ENCODE measurements at regions not wholly inside any gene's neighbourhood (a gene's known extent, or its start where the extent isn't known, plus 50 kb on each side); places are given as distances from the start of the nearest gene placed in this dataset.

GRCh38 chr2:176748662-176749061 is 463.9 kb upstream of the HNRNPA3 start:
- no peak overlapping the region for H3K4me3 Mint-ChIP-seq (ENCODE audit: unreplicated experiment)
- no peak for TF ChIP-seq CTCF (IDR thresholded peaks at IDR 0.05; ENCODE audit: unreplicated experiment)
- H3K36me3 Mint-ChIP-seq (ENCODE audit: low read depth, unreplicated experiment): no peaks in the 10 kb centered on the region
- no peak overlapping the region for H3K27ac Mint-ChIP-seq (ENCODE audit: unreplicated experiment)
- no peaks in the 10 kb centered on the region for H3K4me1 Mint-ChIP-seq (ENCODE audit: unreplicated experiment)
- H3K9me3 Mint-ChIP-seq (ENCODE audit: unreplicated experiment): no peaks in the 10 kb centered on the region
- DNase-seq (ENCODE audit: low spot score): no peak
- H3K27me3 Mint-ChIP-seq (ENCODE audit: unreplicated experiment): no peaks in the 10 kb centered on the region

- TF ChIP-seq CTCF (IDR thresholded peaks at IDR 0.05; ENCODE audit: unreplicated experiment): no peak
- no peak for DNase-seq (ENCODE audit: low spot score)
- no peaks in the 10 kb centered on the region for H3K9me3 Mint-ChIP-seq (ENCODE audit: unreplicated experiment)
- H3K27me3 Mint-ChIP-seq (ENCODE audit: unreplicated experiment): no peaks in the 10 kb centered on the region
- no peaks in the 10 kb centered on the region for H3K4me1 Mint-ChIP-seq (ENCODE audit: unreplicated experiment)
- H3K27ac Mint-ChIP-seq (ENCODE audit: unreplicated experiment): no peak overlapping the region
- H3K4me3 Mint-ChIP-seq (ENCODE audit: unreplicated experiment): no peak overlapping the region
- H3K36me3 Mint-ChIP-seq (ENCODE audit: low read depth, unreplicated experiment): no peaks in the 10 kb centered on the region
Observed at GRCh38 chr2:176751314-176752227, 461.0 kb upstream of the HNRNPA3 start.

- Mint-ChIP-seq H3K9me3 (ENCODE audit: unreplicated experiment) (no peaks in the 10 kb centered on the region), H3K4me1 (ENCODE audit: unreplicated experiment) (peaks cover under 1% of the 10 kb centered on the region), H3K4me3 (ENCODE audit: unreplicated experiment) (no peak overlapping the region), H3K36me3 (ENCODE audit: low read depth, unreplicated experiment) (no peaks in the 10 kb centered on the region), H3K27me3 (ENCODE audit: unreplicated experiment) (no peaks in the 10 kb centered on the region), H3K27ac (ENCODE audit: unreplicated experiment) (no peak overlapping the region)
- no peak for DNase-seq (ENCODE audit: low spot score)
- TF ChIP-seq CTCF (IDR thresholded peaks at IDR 0.05; ENCODE audit: unreplicated experiment): no peak
Observed at GRCh38 chr2:176752295-176752694, 460.3 kb upstream of the HNRNPA3 start.

GRCh38 chr2:176753205-176753604 is 459.4 kb upstream of the HNRNPA3 start:
- Mint-ChIP-seq H3K4me3 (ENCODE audit: unreplicated experiment) (no peak overlapping the region), H3K4me1 (ENCODE audit: unreplicated experiment) (peaks cover 6% of the 10 kb centered on the region), H3K27ac (ENCODE audit: unreplicated experiment) (no peak overlapping the region), H3K36me3 (ENCODE audit: low read depth, unreplicated experiment) (no peaks in the 10 kb centered on the region), H3K27me3 (ENCODE audit: unreplicated experiment) (peaks cover 2% of the 10 kb centered on the region), H3K9me3 (ENCODE audit: unreplicated experiment) (no peaks in the 10 kb centered on the region)
- no peak for TF ChIP-seq CTCF (IDR thresholded peaks at IDR 0.05; ENCODE audit: unreplicated experiment)
- DNase-seq (ENCODE audit: low spot score): no peak

- Mint-ChIP-seq H3K4me1 (ENCODE audit: unreplicated experiment) (peaks cover 6% of the 10 kb centered on the region), H3K27me3 (ENCODE audit: unreplicated experiment) (peaks cover 2% of the 10 kb centered on the region), H3K27ac (ENCODE audit: unreplicated experiment) (no peak overlapping the region), H3K9me3 (ENCODE audit: unreplicated experiment) (no peaks in the 10 kb centered on the region), H3K4me3 (ENCODE audit: unreplicated experiment) (no peak overlapping the region), H3K36me3 (ENCODE audit: low read depth, unreplicated experiment) (no peaks in the 10 kb centered on the region)
- no peak for DNase-seq (ENCODE audit: low spot score)
- TF ChIP-seq CTCF (IDR thresholded peaks at IDR 0.05; ENCODE audit: unreplicated experiment): no peak
Observed at GRCh38 chr2:176753752-176754474, 458.7 kb upstream of the HNRNPA3 start.
